ENCODE measurements at regions not wholly inside any gene's neighbourhood (a gene's known extent, or its start where the extent isn't known, plus 50 kb on each side); places are given as distances from the start of the nearest gene placed in this dataset.
"Not testable (repeated sequence)": the region's sequence is repeated elsewhere in the genome, so short reads cannot be mapped to it uniquely, and the experiment has no call there.

DNA sequence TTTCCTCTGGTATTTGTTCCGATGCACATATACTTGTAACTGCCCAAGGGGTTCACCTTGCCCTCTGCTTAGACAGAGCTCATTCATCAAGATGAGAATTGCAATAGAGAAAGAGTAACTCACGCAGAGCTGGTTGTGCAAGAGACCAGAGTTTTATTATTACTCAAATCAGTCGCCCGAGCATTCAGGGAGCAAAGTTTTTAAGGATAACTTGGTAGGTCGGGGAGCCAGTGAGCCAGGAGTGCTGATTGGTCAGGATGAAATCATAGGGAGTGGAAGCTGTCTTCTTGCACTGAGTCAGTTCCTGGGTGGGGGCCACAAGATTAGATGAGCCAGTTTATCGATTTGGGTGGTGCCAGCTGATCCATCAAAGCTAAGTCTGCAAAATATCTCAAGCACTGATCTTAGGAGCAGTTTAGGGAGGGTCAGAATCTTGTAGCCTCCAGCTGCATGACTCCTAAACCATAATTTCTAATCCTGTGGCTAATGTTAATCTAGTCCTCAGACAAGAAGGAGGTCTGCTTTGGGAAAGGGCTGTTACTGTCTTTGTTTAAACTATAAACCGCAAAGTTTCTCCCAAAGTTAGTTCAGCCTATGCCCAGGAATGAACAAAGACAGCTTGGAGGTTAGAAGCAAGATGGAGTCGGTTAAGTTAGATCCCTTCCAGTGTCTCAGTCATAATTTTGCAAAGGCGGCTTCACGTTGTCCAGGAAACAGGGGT, 97.9 kb downstream of the TEX35 start:
- TF ChIP-seq MXI1 (IDR thresholded peaks at IDR 0.05; ENCODE audit: borderline replicate concordance, low read depth, low read length); RFX5 (IDR thresholded peaks at IDR 0.05; ENCODE audit: low read depth, low read length); RAD21 (IDR thresholded peaks at IDR 0.05; ENCODE audit: low read length); POLR2A (IDR thresholded peaks at IDR 0.05; ENCODE audit: low read depth, low read length); SMC3 (IDR thresholded peaks at IDR 0.05; ENCODE audit: low read depth, low read length); CHD1 (IDR thresholded peaks at IDR 0.05; ENCODE audit: low read depth, low read length); BHLHE40 (IDR thresholded peaks at IDR 0.05; ENCODE audit: low read depth, low read length); MAFK (IDR thresholded peaks at IDR 0.05; ENCODE audit: low read depth, low read length); FOS (IDR thresholded peaks at IDR 0.05; ENCODE audit: low read depth, low read length); MAZ (IDR thresholded peaks at IDR 0.05; ENCODE audit: borderline replicate concordance, low read depth, low read length): not testable (repeated sequence)
- TF ChIP-seq, protein P1, sequence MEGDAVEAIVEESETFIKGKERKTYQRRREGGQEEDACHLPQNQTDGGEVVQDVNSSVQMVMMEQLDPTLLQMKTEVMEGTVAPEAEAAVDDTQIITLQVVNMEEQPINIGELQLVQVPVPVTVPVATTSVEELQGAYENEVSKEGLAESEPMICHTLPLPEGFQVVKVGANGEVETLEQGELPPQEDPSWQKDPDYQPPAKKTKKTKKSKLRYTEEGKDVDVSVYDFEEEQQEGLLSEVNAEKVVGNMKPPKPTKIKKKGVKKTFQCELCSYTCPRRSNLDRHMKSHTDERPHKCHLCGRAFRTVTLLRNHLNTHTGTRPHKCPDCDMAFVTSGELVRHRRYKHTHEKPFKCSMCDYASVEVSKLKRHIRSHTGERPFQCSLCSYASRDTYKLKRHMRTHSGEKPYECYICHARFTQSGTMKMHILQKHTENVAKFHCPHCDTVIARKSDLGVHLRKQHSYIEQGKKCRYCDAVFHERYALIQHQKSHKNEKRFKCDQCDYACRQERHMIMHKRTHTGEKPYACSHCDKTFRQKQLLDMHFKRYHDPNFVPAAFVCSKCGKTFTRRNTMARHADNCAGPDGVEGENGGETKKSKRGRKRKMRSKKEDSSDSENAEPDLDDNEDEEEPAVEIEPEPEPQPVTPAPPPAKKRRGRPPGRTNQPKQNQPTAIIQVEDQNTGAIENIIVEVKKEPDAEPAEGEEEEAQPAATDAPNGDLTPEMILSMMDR (conservative IDR thresholded peaks at IDR 0.05; ENCODE audit: low read depth, low read length), result not testable (repeated sequence)
- TF ChIP-seq CEBPB (IDR thresholded peaks at IDR 0.05; ENCODE audit: low read depth, low read length), result peak; percentile 96
- TF ChIP-seq, protein P2, sequence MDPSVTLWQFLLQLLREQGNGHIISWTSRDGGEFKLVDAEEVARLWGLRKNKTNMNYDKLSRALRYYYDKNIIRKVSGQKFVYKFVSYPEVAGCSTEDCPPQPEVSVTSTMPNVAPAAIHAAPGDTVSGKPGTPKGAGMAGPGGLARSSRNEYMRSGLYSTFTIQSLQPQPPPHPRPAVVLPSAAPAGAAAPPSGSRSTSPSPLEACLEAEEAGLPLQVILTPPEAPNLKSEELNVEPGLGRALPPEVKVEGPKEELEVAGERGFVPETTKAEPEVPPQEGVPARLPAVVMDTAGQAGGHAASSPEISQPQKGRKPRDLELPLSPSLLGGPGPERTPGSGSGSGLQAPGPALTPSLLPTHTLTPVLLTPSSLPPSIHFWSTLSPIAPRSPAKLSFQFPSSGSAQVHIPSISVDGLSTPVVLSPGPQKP (IDR thresholded peaks at IDR 0.05; ENCODE audit: borderline replicate concordance, low read depth, low read length), result not testable (repeated sequence)
- TF ChIP-seq, protein P3, sequence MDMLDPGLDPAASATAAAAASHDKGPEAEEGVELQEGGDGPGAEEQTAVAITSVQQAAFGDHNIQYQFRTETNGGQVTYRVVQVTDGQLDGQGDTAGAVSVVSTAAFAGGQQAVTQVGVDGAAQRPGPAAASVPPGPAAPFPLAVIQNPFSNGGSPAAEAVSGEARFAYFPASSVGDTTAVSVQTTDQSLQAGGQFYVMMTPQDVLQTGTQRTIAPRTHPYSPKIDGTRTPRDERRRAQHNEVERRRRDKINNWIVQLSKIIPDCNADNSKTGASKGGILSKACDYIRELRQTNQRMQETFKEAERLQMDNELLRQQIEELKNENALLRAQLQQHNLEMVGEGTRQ (IDR thresholded peaks at IDR 0.05; ENCODE audit: low read depth, low read length), result not testable (repeated sequence)
